Liver (tissue), 8 donors: ENCODE measurements at regions not wholly inside any gene's neighbourhood (a gene's known extent, or its start where the extent isn't known, plus 50 kb on each side); places are given as distances from the start of the nearest gene placed in this dataset.

Source experiments
- DNase-seq: peaks from one replicate; pipeline ENCODE4 v3.0.0-alpha.2; 2017; ENCODE audit warnings: low spot score
- H3K27ac ChIP-seq, 2 donors: one replicate each; pipeline ENCODE4 v1.7.0; 2013; ENCODE audit warnings: inconsistent platforms in 2 of 2, low read length in 2 of 2, control low read depth in 1 of 2, low read depth in 1 of 2, mild to moderate bottlenecking in 1 of 2
- H3K27me3 ChIP-seq, 4 donors: one replicate each; pipeline versions ENCODE4 v1.6.1 to v1.7.0; 2013; ENCODE audit warnings: low read length in 3 of 4, inconsistent platforms in 1 of 4, mild to moderate bottlenecking in 1 of 4, moderate library complexity in 1 of 4; ENCODE audit not compliant: control insufficient read depth in 4 of 4, insufficient read depth in 4 of 4
- H3K36me3 ChIP-seq, 4 donors: one replicate each; pipeline versions ENCODE4 v1.6.1 to v1.7.0; 2013; ENCODE audit warnings: low read length in 3 of 4, mild to moderate bottlenecking in 3 of 4, low read depth in 1 of 4, moderate library complexity in 1 of 4; ENCODE audit not compliant: control insufficient read depth in 4 of 4, insufficient read depth in 3 of 4
- H3K4me1 ChIP-seq, 4 donors: one replicate each; pipeline versions ENCODE4 v1.6.1 to v1.7.0; 2013; ENCODE audit warnings: low read length in 3 of 4, mild to moderate bottlenecking in 3 of 4, moderate library complexity in 1 of 4; ENCODE audit not compliant: control insufficient read depth in 4 of 4, insufficient read depth in 4 of 4
- H3K4me3 ChIP-seq, 3 donors: one replicate each; pipeline versions ENCODE4 v1.6.1 to v1.7.0; 2013; ENCODE audit warnings: low read length in 3 of 3, control low read depth in 1 of 3, low read depth in 1 of 3, mild to moderate bottlenecking in 1 of 3
- H3K9ac ChIP-seq, 2 donors: one replicate each; pipeline ENCODE4 v1.7.0; 2013; ENCODE audit warnings: low read length in 2 of 2, mild to moderate bottlenecking in 2 of 2, moderate library complexity in 2 of 2, control low read depth in 1 of 2, low read depth in 1 of 2
- H3K9me3 ChIP-seq, 4 donors: one replicate each; pipeline versions ENCODE4 v1.6.1 to v1.7.0; 2013; ENCODE audit warnings: low read length in 3 of 4; ENCODE audit not compliant: control insufficient read depth in 4 of 4
- ATF3 ChIP-seq: IDR thresholded peaks from 2 replicates; pipeline ENCODE4 v1.6.1; 2016; ENCODE audit warnings: antibody characterized with exemption
- FOXA1 ChIP-seq: IDR thresholded peaks from 2 replicates; pipeline ENCODE4 v1.6.1; 2016; ENCODE audit warnings: antibody characterized with exemption
- FOXA2 ChIP-seq: IDR thresholded peaks from 2 replicates; pipeline ENCODE4 v1.6.1; 2016; ENCODE audit warnings: antibody characterized with exemption
- HNF4A ChIP-seq, 2 donors: conservative IDR thresholded peaks; 2 replicates each; pipeline ENCODE4 v1.6.1; 2016; ENCODE audit warnings: antibody characterized with exemption in 2 of 2, mild to moderate bottlenecking in 2 of 2
- HNF4G ChIP-seq: IDR thresholded peaks from 2 replicates; pipeline ENCODE4 v1.6.1; 2016; ENCODE audit warnings: antibody characterized with exemption
- JUND ChIP-seq, 2 donors: IDR thresholded peaks; 2 replicates each; pipeline ENCODE4 v1.6.1; 2016; ENCODE audit warnings: antibody characterized with exemption in 2 of 2
- NR2F2 ChIP-seq: IDR thresholded peaks from 2 replicates; pipeline ENCODE4 v1.6.1; 2016; ENCODE audit warnings: antibody characterized with exemption
- REST ChIP-seq: IDR thresholded peaks from 2 replicates; pipeline ENCODE4 v1.6.1; 2016; ENCODE audit warnings: antibody characterized with exemption, mild to moderate bottlenecking
- SP1 ChIP-seq: IDR thresholded peaks from 2 replicates; pipeline ENCODE4 v1.6.1; 2018; ENCODE audit warnings: antibody characterized with exemption, mild to moderate bottlenecking
- TAF1 ChIP-seq: conservative IDR thresholded peaks from 2 replicates; pipeline ENCODE4 v1.6.1; 2016; ENCODE audit warnings: antibody characterized with exemption, mild to moderate bottlenecking
- YY1 ChIP-seq: IDR thresholded peaks from 2 replicates; pipeline ENCODE4 v1.6.1; 2016; ENCODE audit warnings: antibody characterized with exemption, mild to moderate bottlenecking
- WGBS: extraction: QIAGEN DNeasy Blood & Tissue Kit; methylation state at CpG from one replicate; pipeline ENCODE4 v1.1.7; 2013; 5-methylcytosine and 5-hydroxymethylcytosine counted together
- TF ChIP-seq, protein P1 (sequence below): fragments of 150-350 bp; IDR thresholded peaks from 2 replicates; pipeline ENCODE4 v1.5.1; 2017; ENCODE audit warnings: improper control_type of control experiment, low read depth, low read length; ENCODE audit not compliant: missing input control
- TF ChIP-seq, protein P2 (sequence below): IDR thresholded peaks from 2 replicates; pipeline ENCODE4 v1.6.1; 2016; ENCODE audit warnings: antibody characterized with exemption
- donor health status: healthy.
- donor health status: healthy.
- donor health status: healthy.
- donor health status: healthy.
- donor health status: healthy.

- TF ChIP-seq FOXA2, result no peak
- no peak for TF ChIP-seq YY1
- no peak for TF ChIP-seq SP1
- no peak for TF ChIP-seq HNF4A (conservative IDR thresholded peaks at IDR 0.05)
- TF ChIP-seq REST, result no peak
- TF ChIP-seq, protein P1, sequence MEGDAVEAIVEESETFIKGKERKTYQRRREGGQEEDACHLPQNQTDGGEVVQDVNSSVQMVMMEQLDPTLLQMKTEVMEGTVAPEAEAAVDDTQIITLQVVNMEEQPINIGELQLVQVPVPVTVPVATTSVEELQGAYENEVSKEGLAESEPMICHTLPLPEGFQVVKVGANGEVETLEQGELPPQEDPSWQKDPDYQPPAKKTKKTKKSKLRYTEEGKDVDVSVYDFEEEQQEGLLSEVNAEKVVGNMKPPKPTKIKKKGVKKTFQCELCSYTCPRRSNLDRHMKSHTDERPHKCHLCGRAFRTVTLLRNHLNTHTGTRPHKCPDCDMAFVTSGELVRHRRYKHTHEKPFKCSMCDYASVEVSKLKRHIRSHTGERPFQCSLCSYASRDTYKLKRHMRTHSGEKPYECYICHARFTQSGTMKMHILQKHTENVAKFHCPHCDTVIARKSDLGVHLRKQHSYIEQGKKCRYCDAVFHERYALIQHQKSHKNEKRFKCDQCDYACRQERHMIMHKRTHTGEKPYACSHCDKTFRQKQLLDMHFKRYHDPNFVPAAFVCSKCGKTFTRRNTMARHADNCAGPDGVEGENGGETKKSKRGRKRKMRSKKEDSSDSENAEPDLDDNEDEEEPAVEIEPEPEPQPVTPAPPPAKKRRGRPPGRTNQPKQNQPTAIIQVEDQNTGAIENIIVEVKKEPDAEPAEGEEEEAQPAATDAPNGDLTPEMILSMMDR, result no peak
- DNase-seq, result no peak
- Histone ChIP-seq H3K36me3 (no peaks in the 10 kb centered on the region), H3K27ac (no peak overlapping the region), H3K4me3 (no peak overlapping the region), H3K4me1 (no peaks in the 10 kb centered on the region), H3K27me3 (no peaks in the 10 kb centered on the region), H3K9ac (no peak overlapping the region), H3K9me3 (peaks cover 0 to 6% (median 2%) of the 10 kb centered on the region in 4 donors)
- WGBS, result 64% methylated on average over 2 of the region's 2 CpGs
Measured at GRCh38 chr16:64225696-64226095, 896.2 kb downstream of the CDH11 start.

DNA sequence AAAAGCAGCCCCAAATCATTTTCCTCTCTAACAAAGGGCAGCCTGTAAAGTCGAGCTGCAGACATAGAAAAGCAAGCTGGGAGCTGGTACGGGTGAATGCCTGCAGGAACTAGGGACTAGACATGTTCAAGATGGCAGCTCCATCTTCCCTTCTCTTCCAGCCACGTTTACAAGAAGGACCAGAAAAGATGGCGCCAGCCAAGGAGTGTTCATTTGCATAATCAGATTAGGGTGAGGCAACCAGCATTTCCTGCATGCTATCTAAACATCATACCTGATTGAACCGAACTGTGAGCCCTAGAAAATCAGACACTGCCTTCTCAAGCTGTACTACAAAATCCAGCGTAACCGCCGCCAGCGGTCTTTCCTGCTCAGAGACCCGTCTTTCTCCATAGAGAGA lies 896.8 kb downstream of the CDH11 start:
- TF ChIP-seq HNF4A (conservative IDR thresholded peaks at IDR 0.05) (no peak), NR2F2 (no peak), HNF4G (no peak), SP1 (no peak), FOXA1 (no peak), ATF3 (no peak), TAF1 (no peak), JUND (IDR thresholded peaks at IDR 0.05) (no peak)
- TF ChIP-seq, protein P2, sequence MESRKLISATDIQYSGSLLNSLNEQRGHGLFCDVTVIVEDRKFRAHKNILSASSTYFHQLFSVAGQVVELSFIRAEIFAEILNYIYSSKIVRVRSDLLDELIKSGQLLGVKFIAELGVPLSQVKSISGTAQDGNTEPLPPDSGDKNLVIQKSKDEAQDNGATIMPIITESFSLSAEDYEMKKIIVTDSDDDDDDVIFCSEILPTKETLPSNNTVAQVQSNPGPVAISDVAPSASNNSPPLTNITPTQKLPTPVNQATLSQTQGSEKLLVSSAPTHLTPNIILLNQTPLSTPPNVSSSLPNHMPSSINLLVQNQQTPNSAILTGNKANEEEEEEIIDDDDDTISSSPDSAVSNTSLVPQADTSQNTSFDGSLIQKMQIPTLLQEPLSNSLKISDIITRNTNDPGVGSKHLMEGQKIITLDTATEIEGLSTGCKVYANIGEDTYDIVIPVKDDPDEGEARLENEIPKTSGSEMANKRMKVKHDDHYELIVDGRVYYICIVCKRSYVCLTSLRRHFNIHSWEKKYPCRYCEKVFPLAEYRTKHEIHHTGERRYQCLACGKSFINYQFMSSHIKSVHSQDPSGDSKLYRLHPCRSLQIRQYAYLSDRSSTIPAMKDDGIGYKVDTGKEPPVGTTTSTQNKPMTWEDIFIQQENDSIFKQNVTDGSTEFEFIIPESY, result no peak

More for the DNA sequence above, 896.8 kb downstream of the CDH11 start:
- no peak overlapping the region for H3K27ac ChIP-seq
- no peak overlapping the region for H3K9ac ChIP-seq
- no peaks in the 10 kb centered on the region for H3K36me3 ChIP-seq
- DNase-seq, result no peak
- peaks cover 0 to 6% (median 2%) of the 10 kb centered on the region in 4 donors for H3K9me3 ChIP-seq
- no peak overlapping the region for H3K4me3 ChIP-seq
- H3K4me1 ChIP-seq, result no peaks in the 10 kb centered on the region
- 80% methylated on average over 10 of the region's 10 CpGs for WGBS
- no peaks in the 10 kb centered on the region for H3K27me3 ChIP-seq
